Progenitor cell of endocrine pancreas (in vitro differentiated cells): ENCODE measurements at regions not wholly inside any gene's neighbourhood (a gene's known extent, or its start where the extent isn't known, plus 50 kb on each side); places are given as distances from the start of the nearest gene placed in this dataset.
"Not testable (repeated sequence)": the region's sequence is repeated elsewhere in the genome, so short reads cannot be mapped to it uniquely, and the experiment has no call there.

Experiments
- DNase-seq: peaks from one replicate; pipeline ENCODE4 v3.0.0; 2021; ENCODE audit warnings: low spot score; ENCODE audit not compliant: unreplicated experiment
- H3K27ac Mint-ChIP-seq: 2 replicates; pipeline ENCODE4 v1.8.0; 2021; ENCODE audit warnings: mild to moderate bottlenecking, moderate library complexity, mixed read lengths
- H3K27me3 Mint-ChIP-seq: 2 replicates; pipeline ENCODE4 v1.8.0; 2021; ENCODE audit warnings: mixed read lengths
- H3K36me3 Mint-ChIP-seq: 2 replicates; pipeline ENCODE4 v1.8.0; 2022; ENCODE audit warnings: mixed read lengths; ENCODE audit not compliant: insufficient read depth
- H3K4me1 Mint-ChIP-seq: 2 replicates; pipeline ENCODE4 v1.8.0; 2021; ENCODE audit warnings: low read depth, mixed read lengths
- H3K4me3 Mint-ChIP-seq: 2 replicates; pipeline ENCODE4 v1.8.0; 2021; ENCODE audit warnings: low read depth, mild to moderate bottlenecking, moderate library complexity, mixed read lengths
- H3K9me3 Mint-ChIP-seq: 2 replicates; pipeline ENCODE4 v1.8.0; 2021; ENCODE audit warnings: low read depth, mixed read lengths
- CTCF ChIP-seq: fragments of 200-600 bp; sonication (generic); IDR thresholded peaks from one replicate; pipeline ENCODE4 v1.5.0; 2021; ENCODE audit warnings: antibody characterized with exemption, mild to moderate bottlenecking; ENCODE audit not compliant: unreplicated experiment

- no peaks in the 10 kb centered on the region for H3K9me3 Mint-ChIP-seq
- no peaks in the 10 kb centered on the region for H3K4me1 Mint-ChIP-seq
- H3K27me3 Mint-ChIP-seq, result peaks cover 2% of the 10 kb centered on the region
- H3K27ac Mint-ChIP-seq, result no peak overlapping the region
- no peak for TF ChIP-seq CTCF
- H3K36me3 Mint-ChIP-seq, result no peaks in the 10 kb centered on the region
- DNase-seq, result no peak
- H3K4me3 Mint-ChIP-seq, result no peak overlapping the region
Observed at GRCh38 chr3:4153771-4154170, 149.4 kb upstream of the SETMAR start.

- H3K9me3 Mint-ChIP-seq, result no peaks in the 10 kb centered on the region
- no peaks in the 10 kb centered on the region for H3K36me3 Mint-ChIP-seq
- DNase-seq, result no peak
- H3K27ac Mint-ChIP-seq, result no peak overlapping the region
- no peaks in the 10 kb centered on the region for H3K4me1 Mint-ChIP-seq
- peaks cover 2% of the 10 kb centered on the region for H3K27me3 Mint-ChIP-seq
- H3K4me3 Mint-ChIP-seq, result no peak overlapping the region
- TF ChIP-seq CTCF, result no peak
Observed at GRCh38 chr3:4158329-4158728, 144.8 kb upstream of the SETMAR start.

GRCh38 chr3:4162096-4162495, 141.1 kb upstream of the SETMAR start:
- H3K36me3 Mint-ChIP-seq, result no peaks in the 10 kb centered on the region
- no peaks in the 10 kb centered on the region for H3K4me1 Mint-ChIP-seq
- H3K4me3 Mint-ChIP-seq, result no peak overlapping the region
- no peak for DNase-seq
- H3K9me3 Mint-ChIP-seq, result no peaks in the 10 kb centered on the region
- H3K27me3 Mint-ChIP-seq, result no peaks in the 10 kb centered on the region
- no peak for TF ChIP-seq CTCF
- H3K27ac Mint-ChIP-seq, result no peak overlapping the region

- no peak overlapping the region for H3K27ac Mint-ChIP-seq
- no peaks in the 10 kb centered on the region for H3K9me3 Mint-ChIP-seq
- no peaks in the 10 kb centered on the region for H3K36me3 Mint-ChIP-seq
Observed at GRCh38 chr3:4163011-4163410, 140.2 kb upstream of the SETMAR start.

GRCh38 chr3:4166540-4166939, 136.6 kb upstream of the SETMAR start:
- H3K4me3 Mint-ChIP-seq, result no peak overlapping the region
- H3K36me3 Mint-ChIP-seq, result no peaks in the 10 kb centered on the region
- no peak for TF ChIP-seq CTCF
- no peak for DNase-seq
- no peaks in the 10 kb centered on the region for H3K9me3 Mint-ChIP-seq
- no peak overlapping the region for H3K27ac Mint-ChIP-seq
- no peaks in the 10 kb centered on the region for H3K4me1 Mint-ChIP-seq
- no peaks in the 10 kb centered on the region for H3K27me3 Mint-ChIP-seq

More at GRCh38 chr3:4163011-4163410, 140.2 kb upstream of the SETMAR start:
- Mint-ChIP-seq H3K27me3 (no peaks in the 10 kb centered on the region), H3K4me1 (no peaks in the 10 kb centered on the region), H3K4me3 (no peak overlapping the region)
- no peak for DNase-seq
- TF ChIP-seq CTCF, result no peak

- not testable (repeated sequence) for H3K4me1 Mint-ChIP-seq, H3K4me3 Mint-ChIP-seq, H3K27ac Mint-ChIP-seq, H3K36me3 Mint-ChIP-seq, H3K9me3 Mint-ChIP-seq, DNase-seq, H3K27me3 Mint-ChIP-seq
Observed at GRCh38 chr3:4167230-4167629, 135.9 kb upstream of the SETMAR start.
